GM23338 (cell line): ENCODE measurements at regions not wholly inside any gene's neighbourhood (a gene's known extent, or its start where the extent isn't known, plus 50 kb on each side); places are given as distances from the start of the nearest gene placed in this dataset.

Source experiments
- ATAC-seq: fragments of 200-7000 bp; cut with Tn5 transposase; 3 replicates; pipeline ENCODE4 v1.9.1; 2020
- DNase-seq: peaks from one replicate; pipeline ENCODE4 v3.0.0-alpha.2; 2015; ENCODE audit warnings: low spot score
- H2AFZ ChIP-seq: fragments of 200-600 bp; sonication (generic); 2 replicates; pipeline ENCODE4 v1.8.0; 2016; ENCODE audit warnings: antibody characterized with exemption, mild to moderate bottlenecking, moderate library complexity
- H3F3A ChIP-seq: fragments of 200-600 bp; sonication (generic); replicated peaks from 2 replicates; pipeline ENCODE4 v1.8.0; 2017; ENCODE audit warnings: antibody characterized with exemption, mixed run types, low read depth
- H3K27ac ChIP-seq: fragments of 200-600 bp; sonication (generic); 2 replicates; pipeline ENCODE4 v1.6.1; 2016; ENCODE audit warnings: low read depth
- H3K27me3 ChIP-seq: fragments of 200-600 bp; sonication (generic); 2 replicates; pipeline ENCODE4 v1.8.0; 2016; ENCODE audit warnings: mild to moderate bottlenecking, mixed run types, moderate library complexity; ENCODE audit not compliant: insufficient read depth
- H3K36me3 ChIP-seq: fragments of 200-600 bp; sonication (generic); 2 replicates; pipeline ENCODE4 v1.8.0; 2016; ENCODE audit warnings: mild to moderate bottlenecking; ENCODE audit not compliant: insufficient read depth
- H3K4me1 ChIP-seq: fragments of 200-600 bp; sonication (generic); 2 replicates; pipeline ENCODE4 v1.8.0; 2016; ENCODE audit warnings: mild to moderate bottlenecking, moderate library complexity; ENCODE audit not compliant: insufficient read depth
- H3K4me2 ChIP-seq: fragments of 200-600 bp; sonication (generic); 2 replicates; pipeline ENCODE4 v1.7.1; 2017; ENCODE audit warnings: mixed run types
- H3K4me3 ChIP-seq: fragments of 200-600 bp; sonication (generic); 2 replicates; pipeline ENCODE4 v1.6.1; 2016; ENCODE audit warnings: mixed run types
- H3K79me2 ChIP-seq: fragments of 200-600 bp; sonication (generic); replicated peaks from 2 replicates; pipeline ENCODE4 v1.8.0; 2017; ENCODE audit warnings: mild to moderate bottlenecking; ENCODE audit not compliant: insufficient read depth
- H3K9me2 ChIP-seq: fragments of 200-600 bp; sonication (generic); 2 replicates; pipeline ENCODE4 v1.8.0; 2017; ENCODE audit not compliant: insufficient read depth
- H4K20me1 ChIP-seq: fragments of 200-600 bp; sonication (generic); replicated peaks from 2 replicates; pipeline ENCODE4 v1.8.0; 2017; ENCODE audit warnings: mild to moderate bottlenecking; ENCODE audit not compliant: insufficient read depth
- H3K27ac Mint-ChIP-seq: 2 replicates; pipeline ENCODE4 v1.8.0; 2020; ENCODE audit warnings: inconsistent platforms, mild to moderate bottlenecking, moderate library complexity, mixed read lengths
- H3K27me3 Mint-ChIP-seq: 3 replicates; pipeline ENCODE4 v1.8.0; 2022; ENCODE audit warnings: low read depth, mild to moderate bottlenecking, moderate library complexity, mixed read lengths, inconsistent platforms; ENCODE audit not compliant: insufficient read depth, poor library complexity
- H3K36me3 Mint-ChIP-seq: 3 replicates; pipeline ENCODE4 v1.8.0; 2021; ENCODE audit warnings: low read depth, mild to moderate bottlenecking, inconsistent platforms, moderate library complexity, mixed read lengths
- H3K4me1 Mint-ChIP-seq: 3 replicates; pipeline ENCODE4 v1.8.0; 2020; ENCODE audit warnings: mild to moderate bottlenecking, inconsistent platforms, mixed read lengths
- H3K4me3 Mint-ChIP-seq: 3 replicates; pipeline ENCODE4 v1.8.0; 2021; ENCODE audit warnings: moderate library complexity, mild to moderate bottlenecking, inconsistent platforms, mixed read lengths
- H3K9me3 Mint-ChIP-seq: 3 replicates; pipeline ENCODE4 v1.8.0; 2020; ENCODE audit warnings: moderate library complexity, mild to moderate bottlenecking, inconsistent platforms, mixed read lengths
- CREB1 ChIP-seq: fragments of 250-450 bp; sonication (Bioruptor Pico); IDR thresholded peaks from 2 replicates; pipeline ENCODE4 v1.5.0; 2020; ENCODE audit warnings: low read depth, mild to moderate bottlenecking, moderate library complexity
- CTCF ChIP-seq, 2 experiments: fragments of 200-600 bp in 1 of 2; sonication (generic) in 1 of 2; conservative IDR thresholded peaks; 2 replicates each; pipeline versions ENCODE4 v1.5.1 to v1.6.1; 2016 to 2017; ENCODE audit warnings: antibody characterized with exemption in 2 of 2, low read depth in 2 of 2, mild to moderate bottlenecking in 2 of 2, moderate library complexity in 1 of 2
- ETS1 ChIP-seq: IDR thresholded peaks from 2 replicates; pipeline ENCODE4 v1.6.1; 2016; ENCODE audit warnings: antibody characterized with exemption
- EZH2 ChIP-seq: fragments of 200-600 bp; sonication (generic); IDR thresholded peaks from one replicate; pipeline ENCODE4 v1.8.0; 2017; ENCODE audit warnings: antibody characterized with exemption, mild to moderate bottlenecking, low read depth; ENCODE audit not compliant: unreplicated experiment
- JUNB ChIP-seq: IDR thresholded peaks from one replicate; pipeline ENCODE4 v1.6.1; 2016; ENCODE audit warnings: antibody characterized with exemption; ENCODE audit not compliant: unreplicated experiment
- NANOG ChIP-seq: IDR thresholded peaks from 2 replicates; pipeline ENCODE4 v1.6.1; 2016; ENCODE audit warnings: antibody characterized with exemption, borderline replicate concordance
- POLR2AphosphoS5 ChIP-seq: IDR thresholded peaks from 2 replicates; pipeline ENCODE4 v1.6.1; 2016; ENCODE audit warnings: antibody characterized with exemption, low read depth
- REST ChIP-seq: IDR thresholded peaks from one replicate; pipeline ENCODE4 v1.6.1; 2018; ENCODE audit warnings: antibody characterized with exemption; ENCODE audit not compliant: unreplicated experiment
- STAT1 ChIP-seq: IDR thresholded peaks from one replicate; pipeline ENCODE4 v1.6.1; 2016; ENCODE audit warnings: antibody characterized with exemption; ENCODE audit not compliant: unreplicated experiment
- ZNF462 ChIP-seq: fragments of 250-450 bp; sonication (Bioruptor Pico); IDR thresholded peaks from 2 replicates; pipeline ENCODE4 v1.5.0; 2020; ENCODE audit warnings: mild to moderate bottlenecking, moderate library complexity

GRCh38 chr5:35502206-35502605, 115.5 kb upstream of the SPEF2 start (continued):
- TF ChIP-seq CTCF (conservative IDR thresholded peaks at IDR 0.05; ENCODE audit: low read depth in 2 of 2) (no peak), NANOG (no peak), STAT1 (no peak)

GRCh38 chr5:35488791-35489190, 128.9 kb upstream of the SPEF2 start:
- Mint-ChIP-seq H3K27me3 (no peaks in the 10 kb centered on the region), H3K27ac (no peak overlapping the region), H3K36me3 (no peaks in the 10 kb centered on the region), H3K9me3 (peaks cover 2% of the 10 kb centered on the region; the same call in 1 of the 3 replicates), H3K4me3 (no peak overlapping the region), H3K4me1 (peaks cover 20% of the 10 kb centered on the region; the same call in 2 of the 3 replicates)
- Histone ChIP-seq H3K4me1 (peaks cover 26% of the 10 kb centered on the region), H4K20me1 (no peaks in the 10 kb centered on the region), H3K27ac (no peak overlapping the region), H3K27me3 (no peaks in the 10 kb centered on the region), H3K4me3 (no peak overlapping the region), H3K9me2 (no peaks in the 10 kb centered on the region), H3K4me2 (no peak overlapping the region), H3K79me2 (no peaks in the 10 kb centered on the region), H2AFZ (no peak overlapping the region), H3F3A (no peaks in the 10 kb centered on the region), H3K36me3 (no peaks in the 10 kb centered on the region)
- DNase-seq (no peak), ATAC-seq (no peak)
- TF ChIP-seq REST (no peak), ZNF462 (no peak), JUNB (no peak), POLR2AphosphoS5 (no peak), ETS1 (no peak), CREB1 (CRISPR knock-in tag) (no peak), EZH2 (no peak)
